IMR-90 (cell line): ENCODE measurements at regions not wholly inside any gene's neighbourhood (a gene's known extent, or its start where the extent isn't known, plus 50 kb on each side); places are given as distances from the start of the nearest gene placed in this dataset.

Source experiments
- ATAC-seq: fragments of 200-7000 bp; cut with Tn5 transposase; 2 replicates; pipeline ENCODE4 v1.9.1; 2020; ENCODE audit warnings: low read depth, mild to moderate bottlenecking, moderate library complexity
- BruUV-seq: library from RNA; stranded (reverse); fragments of 400-500 nt; replicated peaks from 2 replicates; lab custom pipeline; 2021; lab: Mats Ljungman, UMichigan
- CTCF ChIA-PET: fragments of 300-600 bp; formaldehyde crosslinking; extraction: SDS; loops from one replicate; lab custom pipeline; 2021; ENCODE audit warnings: antibody characterized with exemption; lab: Yijun Ruan, JAX
- POLR2A ChIA-PET: fragments of 300-600 bp; sonication (Branson Sonifier 250); formaldehyde crosslinking; loops from one replicate; lab custom pipeline; 2022; ENCODE audit warnings: antibody characterized with exemption; ENCODE audit not compliant: unreplicated experiment; lab: Charles Lee
- DNase-seq: peaks from one replicate; pipeline ENCODE4 v3.0.0; 2013
- H2AFZ ChIP-seq: replicated peaks from 2 replicates; pipeline ENCODE3; 2013; ENCODE audit warnings: low read length, mild to moderate bottlenecking; ENCODE audit not compliant: poor library complexity
- H2AK5ac ChIP-seq: 2 replicates; pipeline ENCODE4 v1.6.1; 2013; ENCODE audit warnings: low read depth, low read length, inconsistent platforms
- H2AK9ac ChIP-seq: replicated peaks from 2 replicates; pipeline ENCODE3; 2013; ENCODE audit warnings: mild to moderate bottlenecking, low read depth, low read length, moderate library complexity; ENCODE audit not compliant: poor library complexity
- H2BK120ac ChIP-seq: 2 replicates; pipeline ENCODE4 v1.6.1; 2013; ENCODE audit warnings: low read depth, low read length, inconsistent platforms
- H2BK15ac ChIP-seq: 3 replicates; pipeline ENCODE4 v1.6.1; 2013; ENCODE audit warnings: low read depth, low read length, inconsistent platforms
- H2BK20ac ChIP-seq: 2 replicates; pipeline ENCODE4 v1.6.1; 2013; ENCODE audit warnings: low read depth, mild to moderate bottlenecking, inconsistent platforms, low read length, moderate library complexity
- H2BK5ac ChIP-seq: 2 replicates; pipeline ENCODE4 v1.6.1; 2013; ENCODE audit warnings: mild to moderate bottlenecking, low read depth, low read length, inconsistent platforms; ENCODE audit not compliant: poor library complexity, severe bottlenecking
- H3K14ac ChIP-seq: replicated peaks from 2 replicates; pipeline ENCODE4 v1.6.1; 2013; ENCODE audit warnings: low read depth, low read length, inconsistent platforms
- H3K18ac ChIP-seq: 2 replicates; pipeline ENCODE4 v1.6.1; 2013; ENCODE audit warnings: low read depth, low read length, control low read depth
- H3K23ac ChIP-seq: 2 replicates; pipeline ENCODE4 v1.6.1; 2013; ENCODE audit warnings: low read depth, low read length, inconsistent platforms
- H3K27ac ChIP-seq: 2 replicates; pipeline ENCODE4 v1.5.1; 2013; ENCODE audit warnings: mild to moderate bottlenecking, control low read depth, low read length; ENCODE audit not compliant: insufficient read depth
- H3K27me3 ChIP-seq: 2 replicates; pipeline ENCODE4 v1.6.1; 2013; ENCODE audit warnings: low read length; ENCODE audit not compliant: control insufficient read depth, insufficient read depth
- H3K36me3 ChIP-seq: 2 replicates; pipeline ENCODE4 v1.6.1; 2013; ENCODE audit warnings: low read length, mixed read lengths; ENCODE audit not compliant: control insufficient read depth, insufficient read depth
- H3K4ac ChIP-seq: 2 replicates; pipeline ENCODE4 v1.6.1; 2013; ENCODE audit warnings: low read depth, low read length, inconsistent platforms
- H3K4me1 ChIP-seq: 2 replicates; pipeline ENCODE4 v1.6.1; 2013; ENCODE audit warnings: low read length, mixed read lengths; ENCODE audit not compliant: control insufficient read depth, insufficient read depth
- H3K4me2 ChIP-seq: 2 replicates; pipeline ENCODE4 v1.6.1; 2013; ENCODE audit warnings: low read depth, mild to moderate bottlenecking, control low read depth, low read length, moderate library complexity
- H3K4me3 ChIP-seq: 2 replicates; pipeline ENCODE4 v1.5.1; 2013; ENCODE audit warnings: low read depth, mild to moderate bottlenecking, control low read depth, low read length, moderate library complexity; ENCODE audit not compliant: insufficient read depth
- H3K56ac ChIP-seq: 2 replicates; pipeline ENCODE4 v1.6.1; 2013; ENCODE audit warnings: low read length, inconsistent platforms; ENCODE audit not compliant: insufficient read depth; ENCODE audit errors: extremely low read depth
- H3K79me1 ChIP-seq, 2 experiments: 2 replicates each; pipeline ENCODE4 v1.6.1; 2013; ENCODE audit warnings: low read length in 2 of 2, inconsistent platforms in 1 of 2, low read depth in 1 of 2
- H3K9ac ChIP-seq: 2 replicates; pipeline ENCODE4 v1.6.1; 2013; ENCODE audit warnings: low read depth, low read length, control low read depth
- H3K9me1 ChIP-seq: 2 replicates; pipeline ENCODE4 v1.6.1; 2013; ENCODE audit warnings: low read length, inconsistent platforms; ENCODE audit not compliant: insufficient read depth
- H3K9me3 ChIP-seq: 2 replicates; pipeline ENCODE4 v1.6.1; 2013; ENCODE audit warnings: low read length; ENCODE audit not compliant: control insufficient read depth, insufficient read depth
- H4K20me1 ChIP-seq: 2 replicates; pipeline ENCODE4 v1.6.1; 2013; ENCODE audit warnings: low read length, inconsistent platforms; ENCODE audit not compliant: insufficient read depth
- H4K5ac ChIP-seq: 2 replicates; pipeline ENCODE4 v1.6.1; 2013; ENCODE audit warnings: mild to moderate bottlenecking, low read depth, low read length, control low read depth
- H4K8ac ChIP-seq, 2 experiments: 2 replicates each; pipeline ENCODE4 v1.6.1; 2013; ENCODE audit warnings: low read depth in 2 of 2, low read length in 2 of 2, control low read depth in 1 of 2, inconsistent platforms in 1 of 2
- H4K91ac ChIP-seq: 2 replicates; pipeline ENCODE4 v1.6.1; 2013; ENCODE audit warnings: low read depth, low read length, inconsistent platforms; ENCODE audit not compliant: insufficient read depth
- BHLHE40 ChIP-seq: fragments of 150-350 bp; IDR thresholded peaks from 2 replicates; pipeline ENCODE4 v1.6.1; 2016; ENCODE audit warnings: mild to moderate bottlenecking, low read depth, low read length
- CEBPB ChIP-seq: IDR thresholded peaks from 2 replicates; pipeline ENCODE4 v1.6.1; 2012; ENCODE audit warnings: low read depth, low read length, improper control_type of control experiment
- FOS ChIP-seq: fragments of 150-350 bp; IDR thresholded peaks from 2 replicates; pipeline ENCODE4 v1.6.1; 2016; ENCODE audit warnings: low read depth, low read length
- MAFK ChIP-seq: IDR thresholded peaks from 2 replicates; pipeline ENCODE4 v1.6.1; 2012; ENCODE audit warnings: low read depth, low read length, improper control_type of control experiment
- MAZ ChIP-seq: IDR thresholded peaks from 2 replicates; pipeline ENCODE4 v1.6.1; 2012; ENCODE audit warnings: low read depth, mild to moderate bottlenecking, low read length, improper control_type of control experiment, moderate library complexity, borderline replicate concordance
- MXI1 ChIP-seq: IDR thresholded peaks from 2 replicates; pipeline ENCODE4 v1.6.1; 2012; ENCODE audit warnings: low read depth, mild to moderate bottlenecking, low read length, moderate library complexity, borderline replicate concordance
- NFE2L2 ChIP-seq: fragments of 150-350 bp; IDR thresholded peaks from 2 replicates; pipeline ENCODE4 v1.6.1; 2016; ENCODE audit warnings: low read depth, mild to moderate bottlenecking, low read length
- POLR2A ChIP-seq: IDR thresholded peaks from 2 replicates; pipeline ENCODE4 v1.6.1; 2012; ENCODE audit warnings: mild to moderate bottlenecking, low read depth, low read length
- RAD21 ChIP-seq: IDR thresholded peaks from 2 replicates; pipeline ENCODE4 v1.6.1; 2012; ENCODE audit warnings: low read length, improper control_type of control experiment
- RCOR1 ChIP-seq: IDR thresholded peaks from 2 replicates; pipeline ENCODE4 v1.6.1; 2012; ENCODE audit warnings: mild to moderate bottlenecking, low read length, improper control_type of control experiment; ENCODE audit not compliant: insufficient replicate concordance
- RFX5 ChIP-seq: IDR thresholded peaks from 2 replicates; pipeline ENCODE4 v1.8.0; 2012; ENCODE audit warnings: low read depth, mild to moderate bottlenecking, low read length, moderate library complexity
- SMC3 ChIP-seq: fragments of 150-350 bp; IDR thresholded peaks from 2 replicates; pipeline ENCODE4 v1.6.1; 2016; ENCODE audit warnings: low read depth, mild to moderate bottlenecking, antibody characterized with exemption, low read length, moderate library complexity
- WGBS, 2 experiments: methylation state at CpG; one replicate each; pipeline versions ENCODE4 v1.1.5 to v1.1.7; 2013; ENCODE audit warnings: missing lambda C conversion rate in 2 of 2; ENCODE audit not compliant: insufficient read length in 1 of 2; ENCODE audit errors: extremely low coverage in 2 of 2; 5-methylcytosine and 5-hydroxymethylcytosine counted together
- dilution Hi-C: fragments of 300-500 bp; cut with HindIII; formaldehyde crosslinking; loops from one replicate; pipeline ENCODE4 v1.14.3; 2018; ENCODE audit warnings: low sequenced_read_pairs; ENCODE audit not compliant: unreplicated experiment
- in situ Hi-C: fragments of 300-500 bp; cut with MboI; formaldehyde crosslinking; loops from 3 replicates; pipeline ENCODE4 v1.14.3; 2019; ENCODE audit warnings: low sequenced_read_pairs, inconsistent platforms, mixed read lengths
- intact Hi-C: fragments of 100-400 bp; cut with micrococcal nuclease; formaldehyde crosslinking; loops from 2 replicates; pipeline ENCODE4 v1.10.0; 2022
- TF ChIP-seq, protein P1 (sequence below): fragments of 150-350 bp; IDR thresholded peaks from 2 replicates; pipeline ENCODE4 v1.6.1; 2016; ENCODE audit warnings: low read depth, mild to moderate bottlenecking, low read length, moderate library complexity, borderline replicate concordance
- TF ChIP-seq, protein P2 (sequence below): conservative IDR thresholded peaks from 2 replicates; pipeline ENCODE4 v1.5.1; 2012; ENCODE audit warnings: mild to moderate bottlenecking, low read depth, low read length, improper control_type of control experiment
- TF ChIP-seq, protein P3 (sequence below): fragments of 150-350 bp; IDR thresholded peaks from 2 replicates; pipeline ENCODE4 v1.6.1; 2017; ENCODE audit warnings: mild to moderate bottlenecking, antibody characterized with exemption, low read length, low read depth

DNA sequence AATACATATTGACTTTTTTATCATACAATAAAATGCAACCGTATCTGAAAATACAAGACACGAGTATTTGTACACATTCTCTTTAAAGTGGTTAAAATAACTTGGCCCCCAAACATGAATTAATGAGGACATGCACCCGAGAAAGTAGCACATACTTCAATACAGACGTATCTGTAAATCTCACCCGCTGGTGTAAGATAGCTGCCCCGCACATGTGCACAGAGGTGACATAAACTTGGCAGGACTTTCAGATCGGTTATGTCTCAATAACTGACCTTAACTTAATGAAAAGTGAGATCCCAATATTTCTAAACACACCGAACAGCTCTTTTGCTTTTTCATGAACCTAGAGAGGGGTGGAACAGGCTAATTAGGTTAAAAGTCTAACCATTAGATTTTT lies 91.5 kb upstream of the RPS6KA2 start:
- H2AK5ac ChIP-seq, result no peak overlapping the region
- no peaks in the 10 kb centered on the region for H3K9me1 ChIP-seq
- ATAC-seq (no peak), DNase-seq (no peak)
- H3K36me3 ChIP-seq, result no peaks in the 10 kb centered on the region
- no peak overlapping the region for H3K4me2 ChIP-seq
- no TSS peak for BruUV-seq
- CTCF ChIA-PET, result no interaction called here
- H2AK9ac ChIP-seq, result no peak overlapping the region
- H2BK15ac ChIP-seq, result no peak overlapping the region
- H3K27me3 ChIP-seq, result peaks cover 26% of the 10 kb centered on the region
- intact Hi-C loops (no loop called here), dilution Hi-C loops (no loop called here), in situ Hi-C loops (no loop called here)
- no peak overlapping the region for H4K5ac ChIP-seq
- H3K4me3 ChIP-seq, result no peak overlapping the region
- no peaks in the 10 kb centered on the region for H3K9me3 ChIP-seq
- H2BK5ac ChIP-seq, result no peak overlapping the region
- H3K4ac ChIP-seq, result no peak overlapping the region
- H3K23ac ChIP-seq, result no peak overlapping the region
- H2BK20ac ChIP-seq, result no peak overlapping the region
- no peak overlapping the region for H3K27ac ChIP-seq
- no peak overlapping the region for H4K91ac ChIP-seq
- H3K18ac ChIP-seq, result no peak overlapping the region
- POLR2A ChIA-PET, result no interaction called here
- TF ChIP-seq, protein P1, sequence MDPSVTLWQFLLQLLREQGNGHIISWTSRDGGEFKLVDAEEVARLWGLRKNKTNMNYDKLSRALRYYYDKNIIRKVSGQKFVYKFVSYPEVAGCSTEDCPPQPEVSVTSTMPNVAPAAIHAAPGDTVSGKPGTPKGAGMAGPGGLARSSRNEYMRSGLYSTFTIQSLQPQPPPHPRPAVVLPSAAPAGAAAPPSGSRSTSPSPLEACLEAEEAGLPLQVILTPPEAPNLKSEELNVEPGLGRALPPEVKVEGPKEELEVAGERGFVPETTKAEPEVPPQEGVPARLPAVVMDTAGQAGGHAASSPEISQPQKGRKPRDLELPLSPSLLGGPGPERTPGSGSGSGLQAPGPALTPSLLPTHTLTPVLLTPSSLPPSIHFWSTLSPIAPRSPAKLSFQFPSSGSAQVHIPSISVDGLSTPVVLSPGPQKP, result no peak
- no peak for TF ChIP-seq MAFK
- no peak for TF ChIP-seq BHLHE40
- TF ChIP-seq CEBPB, result no peak
- TF ChIP-seq RCOR1, result no peak
- no peak for TF ChIP-seq RFX5
- no peak for TF ChIP-seq RAD21
- TF ChIP-seq NFE2L2, result no peak
- TF ChIP-seq MAZ, result no peak
- TF ChIP-seq SMC3, result no peak
- no peak for TF ChIP-seq MXI1
- TF ChIP-seq, protein P2, sequence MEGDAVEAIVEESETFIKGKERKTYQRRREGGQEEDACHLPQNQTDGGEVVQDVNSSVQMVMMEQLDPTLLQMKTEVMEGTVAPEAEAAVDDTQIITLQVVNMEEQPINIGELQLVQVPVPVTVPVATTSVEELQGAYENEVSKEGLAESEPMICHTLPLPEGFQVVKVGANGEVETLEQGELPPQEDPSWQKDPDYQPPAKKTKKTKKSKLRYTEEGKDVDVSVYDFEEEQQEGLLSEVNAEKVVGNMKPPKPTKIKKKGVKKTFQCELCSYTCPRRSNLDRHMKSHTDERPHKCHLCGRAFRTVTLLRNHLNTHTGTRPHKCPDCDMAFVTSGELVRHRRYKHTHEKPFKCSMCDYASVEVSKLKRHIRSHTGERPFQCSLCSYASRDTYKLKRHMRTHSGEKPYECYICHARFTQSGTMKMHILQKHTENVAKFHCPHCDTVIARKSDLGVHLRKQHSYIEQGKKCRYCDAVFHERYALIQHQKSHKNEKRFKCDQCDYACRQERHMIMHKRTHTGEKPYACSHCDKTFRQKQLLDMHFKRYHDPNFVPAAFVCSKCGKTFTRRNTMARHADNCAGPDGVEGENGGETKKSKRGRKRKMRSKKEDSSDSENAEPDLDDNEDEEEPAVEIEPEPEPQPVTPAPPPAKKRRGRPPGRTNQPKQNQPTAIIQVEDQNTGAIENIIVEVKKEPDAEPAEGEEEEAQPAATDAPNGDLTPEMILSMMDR, result no peak
- TF ChIP-seq, protein P3, sequence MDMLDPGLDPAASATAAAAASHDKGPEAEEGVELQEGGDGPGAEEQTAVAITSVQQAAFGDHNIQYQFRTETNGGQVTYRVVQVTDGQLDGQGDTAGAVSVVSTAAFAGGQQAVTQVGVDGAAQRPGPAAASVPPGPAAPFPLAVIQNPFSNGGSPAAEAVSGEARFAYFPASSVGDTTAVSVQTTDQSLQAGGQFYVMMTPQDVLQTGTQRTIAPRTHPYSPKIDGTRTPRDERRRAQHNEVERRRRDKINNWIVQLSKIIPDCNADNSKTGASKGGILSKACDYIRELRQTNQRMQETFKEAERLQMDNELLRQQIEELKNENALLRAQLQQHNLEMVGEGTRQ, result no peak
- TF ChIP-seq FOS, result no peak
- TF ChIP-seq POLR2A, result no peak
- no peaks in the 10 kb centered on the region for H3K79me1 ChIP-seq
- H3K4me1 ChIP-seq, result no peaks in the 10 kb centered on the region
- no peaks in the 10 kb centered on the region for H4K20me1 ChIP-seq
- WGBS, 2 experiments, result 20% methylated on average over 1 of the region's 8 CpGs; no CpG with 5 or more reads in 1 of the 2 experiments
- no peak overlapping the region for H3K9ac ChIP-seq
- H3K56ac ChIP-seq, result no peak overlapping the region
- H2BK120ac ChIP-seq, result no peak overlapping the region
- no peak overlapping the region for H3K14ac ChIP-seq
- no peak overlapping the region for H2AFZ ChIP-seq
- H4K8ac ChIP-seq, result no peak overlapping the region
